ENCODE measurements at regions not wholly inside any gene's neighbourhood (a gene's known extent, or its start where the extent isn't known, plus 50 kb on each side); places are given as distances from the start of the nearest gene placed in this dataset.

DNA sequence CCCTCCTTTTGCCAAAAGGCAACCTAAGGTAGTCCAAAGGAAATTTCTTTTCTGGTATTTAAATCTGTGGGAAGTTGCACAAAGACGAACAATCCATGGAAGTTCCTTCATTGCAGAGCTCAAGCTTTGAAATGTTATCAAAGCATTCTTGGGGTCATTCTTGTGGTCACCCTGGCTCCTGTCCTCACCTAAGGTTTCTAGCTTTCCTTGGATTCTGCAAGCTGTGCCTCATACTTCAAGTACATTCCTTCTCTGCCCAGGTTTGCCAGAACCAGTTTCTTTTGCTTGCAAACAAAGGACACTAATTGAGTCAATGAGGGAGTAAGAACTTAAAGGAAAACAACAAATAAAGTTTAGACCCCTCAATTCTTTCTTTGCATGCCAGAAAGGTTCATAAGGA lies 329.8 kb upstream of the PDZRN3 start:
- DNase-seq = no peak
- TF ChIP-seq, protein P1, sequence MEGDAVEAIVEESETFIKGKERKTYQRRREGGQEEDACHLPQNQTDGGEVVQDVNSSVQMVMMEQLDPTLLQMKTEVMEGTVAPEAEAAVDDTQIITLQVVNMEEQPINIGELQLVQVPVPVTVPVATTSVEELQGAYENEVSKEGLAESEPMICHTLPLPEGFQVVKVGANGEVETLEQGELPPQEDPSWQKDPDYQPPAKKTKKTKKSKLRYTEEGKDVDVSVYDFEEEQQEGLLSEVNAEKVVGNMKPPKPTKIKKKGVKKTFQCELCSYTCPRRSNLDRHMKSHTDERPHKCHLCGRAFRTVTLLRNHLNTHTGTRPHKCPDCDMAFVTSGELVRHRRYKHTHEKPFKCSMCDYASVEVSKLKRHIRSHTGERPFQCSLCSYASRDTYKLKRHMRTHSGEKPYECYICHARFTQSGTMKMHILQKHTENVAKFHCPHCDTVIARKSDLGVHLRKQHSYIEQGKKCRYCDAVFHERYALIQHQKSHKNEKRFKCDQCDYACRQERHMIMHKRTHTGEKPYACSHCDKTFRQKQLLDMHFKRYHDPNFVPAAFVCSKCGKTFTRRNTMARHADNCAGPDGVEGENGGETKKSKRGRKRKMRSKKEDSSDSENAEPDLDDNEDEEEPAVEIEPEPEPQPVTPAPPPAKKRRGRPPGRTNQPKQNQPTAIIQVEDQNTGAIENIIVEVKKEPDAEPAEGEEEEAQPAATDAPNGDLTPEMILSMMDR (IDR thresholded peaks at IDR 0.05; ENCODE audit: low read depth, low read length, missing control alignments) = no peak
- Histone ChIP-seq H3K4me3 (ENCODE audit: low read depth, low read length) (no peak overlapping the region), H3K27ac (no peak overlapping the region), H3K36me3 (replicated peaks) (no peaks in the 10 kb centered on the region), H3K27me3 (replicated peaks) (no peaks in the 10 kb centered on the region)
- in situ Hi-C loops (cut with HindIII; ENCODE audit: low pct_ligation_motif_present, low sequenced_read_pairs) = no loop called here

GRCh38 chr3:73952781-73953180 lies 328.0 kb upstream of the PDZRN3 start:
- Histone ChIP-seq H3K4me3 (ENCODE audit: low read depth, low read length) (no peak overlapping the region), H3K27ac (no peak overlapping the region), H3K27me3 (replicated peaks) (no peaks in the 10 kb centered on the region), H3K36me3 (replicated peaks) (no peaks in the 10 kb centered on the region)
- TF ChIP-seq, protein P1 (IDR thresholded peaks at IDR 0.05; ENCODE audit: low read depth, low read length, missing control alignments) = no peak
- DNase-seq = no peak
- in situ Hi-C loops (cut with HindIII; ENCODE audit: low pct_ligation_motif_present, low sequenced_read_pairs) = no loop called here

DNA sequence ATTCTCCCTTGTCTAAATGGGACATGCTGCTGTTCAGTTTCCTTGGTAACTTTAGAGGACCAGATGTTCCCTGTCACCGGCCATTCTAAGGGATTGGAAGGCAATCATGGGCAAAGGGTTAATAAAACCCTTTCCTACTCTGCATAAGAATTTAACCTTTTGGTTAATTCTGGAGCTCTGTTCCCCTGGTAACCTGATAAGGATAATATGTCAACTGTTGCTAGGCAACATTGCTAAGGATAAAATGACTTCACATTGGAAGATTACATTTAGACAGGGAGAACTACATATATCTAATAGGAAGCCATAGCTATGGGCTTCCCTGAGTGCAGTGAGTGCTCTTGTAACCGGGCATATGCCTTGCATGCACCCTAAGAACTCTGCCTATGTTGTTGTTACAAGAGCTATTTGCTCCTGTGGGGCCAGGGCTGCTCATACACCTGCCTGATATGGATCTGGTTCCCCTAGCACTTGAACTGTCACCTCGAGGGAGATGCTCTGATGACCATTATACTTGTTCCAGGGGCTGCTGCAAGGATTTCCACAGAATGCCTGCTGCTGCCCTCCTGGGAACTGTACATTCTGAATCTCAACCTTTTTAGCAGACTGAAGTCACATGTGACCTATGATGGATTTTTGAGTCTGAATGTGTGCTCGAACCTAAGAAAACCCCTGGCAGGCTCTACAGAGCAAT lies 326.3 kb upstream of the PDZRN3 start:
- H3K27ac ChIP-seq = no peak overlapping the region
- H3K36me3 ChIP-seq (replicated peaks) = no peaks in the 10 kb centered on the region
- in situ Hi-C loops (cut with HindIII; ENCODE audit: low pct_ligation_motif_present, low sequenced_read_pairs) = no loop called here
- DNase-seq = no peak
- TF ChIP-seq, protein P1 (IDR thresholded peaks at IDR 0.05; ENCODE audit: low read depth, low read length, missing control alignments) = no peak
- no peak overlapping the region for H3K4me3 ChIP-seq (ENCODE audit: low read depth, low read length)
- no peaks in the 10 kb centered on the region for H3K27me3 ChIP-seq (replicated peaks)

DNA sequence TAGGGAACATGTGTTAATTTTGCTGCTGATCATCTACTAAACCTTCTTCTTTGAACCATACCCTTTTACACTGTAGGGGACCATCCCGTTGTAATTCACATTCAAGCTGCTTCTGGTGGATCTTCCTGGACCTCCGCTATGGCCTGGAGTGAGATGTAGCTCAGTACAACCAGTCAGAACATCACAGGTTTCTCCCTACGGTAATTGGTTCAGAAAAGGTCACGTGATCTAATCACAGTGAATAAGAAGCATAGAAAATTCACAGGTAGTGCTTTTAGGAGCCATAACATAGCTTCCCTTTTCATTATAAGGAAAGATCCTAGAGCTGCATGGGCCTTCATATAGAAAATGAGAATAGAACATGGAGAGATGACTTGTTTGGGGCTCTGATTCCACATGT lies 320.8 kb upstream of the PDZRN3 start:
- in situ Hi-C loops (cut with HindIII; ENCODE audit: low pct_ligation_motif_present, low sequenced_read_pairs) = no loop called here
- TF ChIP-seq, protein P1 (IDR thresholded peaks at IDR 0.05; ENCODE audit: low read depth, low read length, missing control alignments) = no peak
- Histone ChIP-seq H3K27me3 (replicated peaks) (no peaks in the 10 kb centered on the region), H3K27ac (no peak overlapping the region), H3K4me3 (ENCODE audit: low read depth, low read length) (no peak overlapping the region), H3K36me3 (replicated peaks) (no peaks in the 10 kb centered on the region)
- DNase-seq = no peak

GRCh38 chr3:73939985-73940384 lies 315.2 kb upstream of the PDZRN3 start:
- in situ Hi-C loops (cut with HindIII; ENCODE audit: low pct_ligation_motif_present, low sequenced_read_pairs) = no loop called here
- TF ChIP-seq, protein P1 (IDR thresholded peaks at IDR 0.05; ENCODE audit: low read depth, low read length, missing control alignments) = no peak
- H3K27me3 ChIP-seq (replicated peaks) = no peaks in the 10 kb centered on the region
- H3K36me3 ChIP-seq (replicated peaks) = no peaks in the 10 kb centered on the region
- no peak for DNase-seq
- no peak overlapping the region for H3K27ac ChIP-seq
- no peak overlapping the region for H3K4me3 ChIP-seq (ENCODE audit: low read depth, low read length)

- no peak for DNase-seq
- in situ Hi-C loops (cut with HindIII; ENCODE audit: low pct_ligation_motif_present, low sequenced_read_pairs) = no loop called here
- Histone ChIP-seq H3K27me3 (replicated peaks) (no peaks in the 10 kb centered on the region), H3K36me3 (replicated peaks) (no peaks in the 10 kb centered on the region), H3K4me3 (ENCODE audit: low read depth, low read length) (no peak overlapping the region), H3K27ac (no peak overlapping the region)
- TF ChIP-seq, protein P1 (IDR thresholded peaks at IDR 0.05; ENCODE audit: low read depth, low read length, missing control alignments) = no peak
Observed at GRCh38 chr3:73933585-73933984, 308.8 kb upstream of the PDZRN3 start.

Data from brain microvascular endothelial cell (primary cell).